HG02884 (cell line): ENCODE measurements at regions not wholly inside any gene's neighbourhood (a gene's known extent, or its start where the extent isn't known, plus 50 kb on each side); places are given as distances from the start of the nearest gene placed in this dataset.

Source experiments
- ATAC-seq: cut with Tn5 transposase; IDR thresholded peaks from one replicate; pipeline ENCODE4 v1.9.1; 2021; ENCODE audit warnings: mild to moderate bottlenecking, moderate library complexity; ENCODE audit not compliant: unreplicated experiment

GRCh38 chr13:110826861-110827672 is 87.8 kb downstream of the ANKRD10 start:
- ATAC-seq = no peak
